Suprapubic skin (tissue), 3 donors: ENCODE measurements at regions not wholly inside any gene's neighbourhood (a gene's known extent, or its start where the extent isn't known, plus 50 kb on each side); places are given as distances from the start of the nearest gene placed in this dataset.

ENCODE experiments used
- CTCF ChIP-seq, 2 donors: fragments of 200-600 bp in 1 of 2; fragments of 450-650 bp in 1 of 2; sonication (generic) in 1 of 2; IDR thresholded peaks; one replicate each; pipeline ENCODE4 v1.5.1; 2016 to 2019; ENCODE audit warnings: antibody characterized with exemption in 2 of 2, mild to moderate bottlenecking in 1 of 2, moderate library complexity in 1 of 2
- POLR2A ChIP-seq, 2 donors: fragments of 450-650 bp; IDR thresholded peaks; one replicate each; pipeline ENCODE4 v1.6.1; 2017; ENCODE audit warnings: antibody characterized with exemption in 2 of 2, mild to moderate bottlenecking in 2 of 2, moderate library complexity in 2 of 2

GRCh38 chr2:120504936-120505705 lies 159.2 kb downstream of the INHBB start:
- TF ChIP-seq CTCF (IDR thresholded peaks at IDR 0.05) (no peak), POLR2A (IDR thresholded peaks at IDR 0.05) (no peak)
